Body of pancreas (tissue), 4 donors: ENCODE measurements at regions not wholly inside any gene's neighbourhood (a gene's known extent, or its start where the extent isn't known, plus 50 kb on each side); places are given as distances from the start of the nearest gene placed in this dataset.

Experiments used
- POLR2A ChIP-seq, 3 donors: fragments of 450-650 bp; IDR thresholded peaks; one replicate each; pipeline ENCODE4 v1.6.1; 2016; ENCODE audit warnings: antibody characterized with exemption in 3 of 3, mild to moderate bottlenecking in 2 of 3
- TF ChIP-seq, protein P1 (sequence below), 7 experiments: fragments of 450-650 bp in 4 of 7; fragments of 200-600 bp in 3 of 7; sonication (generic) in 3 of 7; IDR thresholded peaks; one replicate each; pipeline ENCODE4 v1.5.1; 2016 to 2019; ENCODE audit warnings: antibody characterized with exemption in 7 of 7

DNA sequence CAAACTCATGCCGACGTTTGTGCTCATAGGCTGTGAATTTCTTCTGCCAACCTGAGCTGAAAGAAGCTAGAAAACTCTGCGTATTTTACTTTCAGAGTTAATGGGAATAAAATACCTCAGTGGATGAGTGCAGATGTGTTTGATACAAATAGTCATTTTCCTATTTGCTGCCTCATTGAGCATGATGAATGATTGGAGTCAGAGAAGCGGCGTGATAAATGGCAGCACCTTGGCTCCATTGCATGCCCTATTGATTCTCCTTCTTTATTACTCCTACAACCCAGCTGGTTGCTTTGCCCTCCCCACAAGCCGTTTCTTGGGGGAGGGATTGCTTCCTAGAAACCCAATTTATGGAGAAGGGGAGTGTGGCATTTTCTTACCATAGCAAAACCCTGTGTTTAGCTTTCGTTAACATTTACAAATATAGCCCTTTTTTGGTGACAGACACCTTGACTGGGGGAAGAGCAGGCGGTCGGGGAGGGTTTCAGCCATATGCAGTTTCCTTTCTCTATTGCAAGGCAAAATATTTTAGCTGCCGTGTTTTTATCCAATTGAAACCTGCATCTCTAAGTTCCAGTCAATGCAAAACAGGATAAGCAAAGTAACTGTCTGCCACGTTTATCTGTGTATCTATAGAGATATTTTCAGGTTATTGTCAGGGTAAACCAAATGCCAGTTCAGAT lies 93.1 kb upstream of the TBCA start:
- TF ChIP-seq, protein P1, sequence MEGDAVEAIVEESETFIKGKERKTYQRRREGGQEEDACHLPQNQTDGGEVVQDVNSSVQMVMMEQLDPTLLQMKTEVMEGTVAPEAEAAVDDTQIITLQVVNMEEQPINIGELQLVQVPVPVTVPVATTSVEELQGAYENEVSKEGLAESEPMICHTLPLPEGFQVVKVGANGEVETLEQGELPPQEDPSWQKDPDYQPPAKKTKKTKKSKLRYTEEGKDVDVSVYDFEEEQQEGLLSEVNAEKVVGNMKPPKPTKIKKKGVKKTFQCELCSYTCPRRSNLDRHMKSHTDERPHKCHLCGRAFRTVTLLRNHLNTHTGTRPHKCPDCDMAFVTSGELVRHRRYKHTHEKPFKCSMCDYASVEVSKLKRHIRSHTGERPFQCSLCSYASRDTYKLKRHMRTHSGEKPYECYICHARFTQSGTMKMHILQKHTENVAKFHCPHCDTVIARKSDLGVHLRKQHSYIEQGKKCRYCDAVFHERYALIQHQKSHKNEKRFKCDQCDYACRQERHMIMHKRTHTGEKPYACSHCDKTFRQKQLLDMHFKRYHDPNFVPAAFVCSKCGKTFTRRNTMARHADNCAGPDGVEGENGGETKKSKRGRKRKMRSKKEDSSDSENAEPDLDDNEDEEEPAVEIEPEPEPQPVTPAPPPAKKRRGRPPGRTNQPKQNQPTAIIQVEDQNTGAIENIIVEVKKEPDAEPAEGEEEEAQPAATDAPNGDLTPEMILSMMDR (IDR thresholded peaks at IDR 0.05) = no peak
- TF ChIP-seq POLR2A (IDR thresholded peaks at IDR 0.05) = no peak
